SK-N-SH (cell line): ENCODE measurements at regions not wholly inside any gene's neighbourhood (a gene's known extent, or its start where the extent isn't known, plus 50 kb on each side); places are given as distances from the start of the nearest gene placed in this dataset.

Experiments used
- CTCF ChIA-PET: fragments of 300-600, 350-600 bp; formaldehyde crosslinking; extraction: SDS; loops from one replicate; lab custom pipeline; 2021; lab: Yijun Ruan, JAX
- POLR2A ChIA-PET: fragments of 350-600 bp; sonication (Branson Sonifier 250); formaldehyde crosslinking; extraction: SDS; loops from one replicate; lab custom pipeline; 2020; ENCODE audit warnings: antibody characterized with exemption, inconsistent platforms; lab: Yijun Ruan, JAX
- DNase-seq: peaks from one replicate; pipeline ENCODE4 v3.0.0; 2012
- H2AFZ ChIP-seq: fragments of 200-600 bp; sonication (generic); 2 replicates; pipeline ENCODE4 v1.8.1; 2016; ENCODE audit warnings: antibody characterized with exemption, mild to moderate bottlenecking, low read depth
- H3F3A ChIP-seq: fragments of 200-600 bp; sonication (generic); replicated peaks from 2 replicates; pipeline ENCODE3; 2016; ENCODE audit warnings: antibody characterized with exemption, mild to moderate bottlenecking; ENCODE audit not compliant: insufficient read depth
- H3K27ac ChIP-seq, 2 experiments: fragments of 200-500 bp in 1 of 2; fragments of 200-600 bp in 1 of 2; sonication (Bioruptor generic) in 1 of 2; sonication (generic), shearing (Covaris generic) in 1 of 2; 2 replicates each; pipeline versions ENCODE4 v1.5.1 to v1.6.1; 2014 to 2016; ENCODE audit warnings: low read depth in 2 of 2, inconsistent platforms in 1 of 2, low read length in 1 of 2, mild to moderate bottlenecking in 1 of 2, mixed read lengths in 1 of 2
- H3K27me3 ChIP-seq: fragments of 200-600 bp; sonication (generic), shearing (Covaris generic); 2 replicates; pipeline ENCODE4 v1.6.1; 2016; ENCODE audit warnings: mixed run types; ENCODE audit not compliant: insufficient read depth
- H3K36me3 ChIP-seq, 2 experiments: fragments of 200-500 bp in 1 of 2; fragments of 200-600 bp in 1 of 2; sonication (Bioruptor generic) in 1 of 2; sonication (generic) in 1 of 2; replicated peaks in 1 of 2; 2 replicates each; pipeline versions ENCODE3 to v1.5.1; 2014 to 2016; ENCODE audit warnings: low read length in 1 of 2, mild to moderate bottlenecking in 1 of 2; ENCODE audit not compliant: insufficient read depth in 2 of 2, control insufficient read depth in 1 of 2
- H3K4me1 ChIP-seq, 2 experiments: fragments of 200-500 bp in 1 of 2; fragments of 200-600 bp in 1 of 2; sonication (Bioruptor generic) in 1 of 2; sonication (generic), shearing (Covaris generic) in 1 of 2; 2 replicates each; pipeline versions ENCODE4 v1.5.1 to v1.6.1; 2014 to 2016; ENCODE audit warnings: low read depth in 1 of 2, low read length in 1 of 2, mixed run types in 1 of 2; ENCODE audit not compliant: insufficient read depth in 2 of 2, control insufficient read depth in 1 of 2
- H3K4me2 ChIP-seq: fragments of 200-600 bp; sonication (generic), shearing (Covaris generic); 2 replicates; pipeline ENCODE4 v1.6.1; 2017; ENCODE audit warnings: mixed run types
- H3K4me3 ChIP-seq, 2 experiments: fragments of 200-500 bp in 1 of 2; fragments of 200-600 bp in 1 of 2; sonication (Bioruptor generic) in 1 of 2; sonication (generic), shearing (Covaris generic) in 1 of 2; 2 replicates each; pipeline versions ENCODE4 v1.5.1 to v1.8.1; 2014 to 2016; ENCODE audit warnings: low read depth in 2 of 2, inconsistent platforms in 1 of 2, low read length in 1 of 2, mild to moderate bottlenecking in 1 of 2, mixed read lengths in 1 of 2, moderate library complexity in 1 of 2
- H3K79me2 ChIP-seq: fragments of 200-600 bp; sonication (generic); 2 replicates; pipeline ENCODE4 v1.8.1; 2017; ENCODE audit warnings: mild to moderate bottlenecking; ENCODE audit not compliant: insufficient read depth
- H3K9ac ChIP-seq: fragments of 200-600 bp; sonication (generic); 2 replicates; pipeline ENCODE4 v1.6.1; 2017; ENCODE audit warnings: mixed run types
- H3K9me2 ChIP-seq: fragments of 200-600 bp; sonication (generic); 2 replicates; pipeline ENCODE4 v1.6.1; 2017; ENCODE audit warnings: mixed run types
- H3K9me3 ChIP-seq: fragments of 200-600 bp; sonication (generic); 2 replicates; pipeline ENCODE4 v1.6.1; 2017; ENCODE audit warnings: mixed run types, mild to moderate bottlenecking, moderate library complexity
- H4K20me1 ChIP-seq: fragments of 200-600 bp; sonication (generic); 2 replicates; pipeline ENCODE4 v1.6.1; 2017; ENCODE audit warnings: mild to moderate bottlenecking, mixed run types; ENCODE audit not compliant: insufficient read depth
- CHD2 ChIP-seq: fragments of 150-350 bp; IDR thresholded peaks from 2 replicates; pipeline ENCODE4 v1.6.1; 2018; ENCODE audit warnings: low read length; ENCODE audit not compliant: partially characterized antibody
- ELF1 ChIP-seq: IDR thresholded peaks from 2 replicates; pipeline ENCODE4 v1.4.0; 2012
- EP300 ChIP-seq, 2 experiments: IDR thresholded peaks; 2 replicates each; pipeline versions ENCODE4 v1.4.0 to v1.6.1; 2012; ENCODE audit warnings: borderline replicate concordance in 1 of 2, low read depth in 1 of 2, low read length in 1 of 2
- FOSL2 ChIP-seq: IDR thresholded peaks from 2 replicates; pipeline ENCODE4 v1.4.0; 2012; ENCODE audit warnings: low read depth, mild to moderate bottlenecking, moderate library complexity, borderline replicate concordance
- JUND ChIP-seq: IDR thresholded peaks from 2 replicates; pipeline ENCODE4 v1.4.0; 2012
- MEF2A ChIP-seq: IDR thresholded peaks from 2 replicates; pipeline ENCODE4 v1.4.0; 2012; ENCODE audit warnings: low read depth, borderline replicate concordance
- MXI1 ChIP-seq: IDR thresholded peaks from 2 replicates; pipeline ENCODE4 v1.6.1; 2012; ENCODE audit warnings: mild to moderate bottlenecking, low read depth, low read length, improper control_type of control experiment
- NFIC ChIP-seq: IDR thresholded peaks from 2 replicates; pipeline ENCODE4 v1.4.0; 2012; ENCODE audit warnings: borderline replicate concordance
- NRF1 ChIP-seq: IDR thresholded peaks from 2 replicates; pipeline ENCODE4 v1.6.1; 2012; ENCODE audit warnings: low read depth, mild to moderate bottlenecking, low read length
- RAD21 ChIP-seq: IDR thresholded peaks from 2 replicates; pipeline ENCODE4 v1.6.1; 2012; ENCODE audit warnings: mild to moderate bottlenecking, low read length
- RCOR1 ChIP-seq: fragments of 150-350 bp; IDR thresholded peaks from 2 replicates; pipeline ENCODE4 v1.6.1; 2017; ENCODE audit warnings: antibody characterized with exemption, low read length
- SIN3A ChIP-seq: IDR thresholded peaks from 2 replicates; pipeline ENCODE4 v1.6.1; 2012; ENCODE audit warnings: low read depth, mild to moderate bottlenecking, low read length, moderate library complexity, borderline replicate concordance
- TAF1 ChIP-seq: IDR thresholded peaks from 2 replicates; pipeline ENCODE4 v1.6.1; 2012; ENCODE audit warnings: low read depth, mild to moderate bottlenecking, low read length, moderate library complexity, borderline replicate concordance
- TCF12 ChIP-seq: IDR thresholded peaks from 2 replicates; pipeline ENCODE4 v1.4.0; 2012
- YY1 ChIP-seq: IDR thresholded peaks from 2 replicates; pipeline ENCODE4 v1.4.0; 2012; ENCODE audit warnings: low read depth, mild to moderate bottlenecking
- WGBS: methylation state at CpG from one replicate; pipeline ENCODE4 v1.1.6; 2017; ENCODE audit warnings: low lambda C conversion rate; 5-methylcytosine and 5-hydroxymethylcytosine counted together
- TF ChIP-seq, protein P1 (sequence below): IDR thresholded peaks from 2 replicates; pipeline ENCODE4 v1.4.0; 2012; ENCODE audit warnings: low read depth, borderline replicate concordance
- TF ChIP-seq, protein P2 (sequence below): IDR thresholded peaks from 2 replicates; pipeline ENCODE4 v1.6.1; 2012; ENCODE audit warnings: mild to moderate bottlenecking, low read depth, low read length, moderate library complexity
- TF ChIP-seq, protein P3 (sequence below): IDR thresholded peaks from 2 replicates; pipeline ENCODE4 v1.4.0; 2012; ENCODE audit warnings: low read depth, borderline replicate concordance
- TF ChIP-seq, protein P4 (sequence below): fragments of 200-600 bp; sonication (generic); IDR thresholded peaks from 2 replicates; pipeline ENCODE4 v1.6.1; 2017; ENCODE audit warnings: antibody characterized with exemption, mild to moderate bottlenecking, moderate library complexity

DNA sequence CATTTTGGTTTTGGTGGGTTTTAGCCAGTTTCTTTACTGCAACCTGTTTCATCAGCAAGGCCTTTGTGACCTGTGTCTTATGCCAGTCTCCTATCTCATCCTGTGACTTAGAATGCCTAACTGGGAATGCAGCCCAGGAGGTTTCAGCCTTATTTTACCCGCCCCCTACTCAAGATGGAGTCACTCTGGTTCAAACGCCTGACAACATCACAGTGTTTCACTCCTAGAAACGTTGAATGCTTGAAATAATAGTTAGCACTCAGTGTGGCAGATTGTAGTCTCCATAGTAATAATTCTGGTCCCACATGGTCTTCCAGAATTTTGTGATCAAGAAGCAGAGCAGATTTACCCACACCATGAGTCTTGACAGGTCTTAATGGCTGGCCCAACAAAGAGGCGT, 159.0 kb upstream of the TRIB2 start:
- Histone ChIP-seq H3K4me3 (no peak overlapping the region), H3F3A (peaks cover 18% of the 10 kb centered on the region), H3K9ac (no peak overlapping the region), H3K4me1 (peaks cover 7 to 29% of the 10 kb centered on the region in 2 experiments), H3K4me2 (no peak overlapping the region), H4K20me1 (no peaks in the 10 kb centered on the region), H2AFZ (no peak overlapping the region), H3K27me3 (no peaks in the 10 kb centered on the region), H3K36me3 (peaks cover 0 to 2% of the 10 kb centered on the region in 2 experiments), H3K9me2 (no peaks in the 10 kb centered on the region), H3K27ac (no peak overlapping the region), H3K9me3 (no peaks in the 10 kb centered on the region), H3K79me2 (no peaks in the 10 kb centered on the region)
- no peak for TF ChIP-seq EP300 (IDR thresholded peaks at IDR 0.05; ENCODE audit: borderline replicate concordance in 1 of 2, low read depth in 1 of 2, low read length in 1 of 2)
- TF ChIP-seq TAF1: no peak
- TF ChIP-seq, protein P1, sequence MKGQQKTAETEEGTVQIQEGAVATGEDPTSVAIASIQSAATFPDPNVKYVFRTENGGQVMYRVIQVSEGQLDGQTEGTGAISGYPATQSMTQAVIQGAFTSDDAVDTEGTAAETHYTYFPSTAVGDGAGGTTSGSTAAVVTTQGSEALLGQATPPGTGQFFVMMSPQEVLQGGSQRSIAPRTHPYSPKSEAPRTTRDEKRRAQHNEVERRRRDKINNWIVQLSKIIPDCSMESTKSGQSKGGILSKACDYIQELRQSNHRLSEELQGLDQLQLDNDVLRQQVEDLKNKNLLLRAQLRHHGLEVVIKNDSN: no peak
- no peak for TF ChIP-seq NFIC
- TF ChIP-seq FOSL2: no peak
- TF ChIP-seq, protein P2, sequence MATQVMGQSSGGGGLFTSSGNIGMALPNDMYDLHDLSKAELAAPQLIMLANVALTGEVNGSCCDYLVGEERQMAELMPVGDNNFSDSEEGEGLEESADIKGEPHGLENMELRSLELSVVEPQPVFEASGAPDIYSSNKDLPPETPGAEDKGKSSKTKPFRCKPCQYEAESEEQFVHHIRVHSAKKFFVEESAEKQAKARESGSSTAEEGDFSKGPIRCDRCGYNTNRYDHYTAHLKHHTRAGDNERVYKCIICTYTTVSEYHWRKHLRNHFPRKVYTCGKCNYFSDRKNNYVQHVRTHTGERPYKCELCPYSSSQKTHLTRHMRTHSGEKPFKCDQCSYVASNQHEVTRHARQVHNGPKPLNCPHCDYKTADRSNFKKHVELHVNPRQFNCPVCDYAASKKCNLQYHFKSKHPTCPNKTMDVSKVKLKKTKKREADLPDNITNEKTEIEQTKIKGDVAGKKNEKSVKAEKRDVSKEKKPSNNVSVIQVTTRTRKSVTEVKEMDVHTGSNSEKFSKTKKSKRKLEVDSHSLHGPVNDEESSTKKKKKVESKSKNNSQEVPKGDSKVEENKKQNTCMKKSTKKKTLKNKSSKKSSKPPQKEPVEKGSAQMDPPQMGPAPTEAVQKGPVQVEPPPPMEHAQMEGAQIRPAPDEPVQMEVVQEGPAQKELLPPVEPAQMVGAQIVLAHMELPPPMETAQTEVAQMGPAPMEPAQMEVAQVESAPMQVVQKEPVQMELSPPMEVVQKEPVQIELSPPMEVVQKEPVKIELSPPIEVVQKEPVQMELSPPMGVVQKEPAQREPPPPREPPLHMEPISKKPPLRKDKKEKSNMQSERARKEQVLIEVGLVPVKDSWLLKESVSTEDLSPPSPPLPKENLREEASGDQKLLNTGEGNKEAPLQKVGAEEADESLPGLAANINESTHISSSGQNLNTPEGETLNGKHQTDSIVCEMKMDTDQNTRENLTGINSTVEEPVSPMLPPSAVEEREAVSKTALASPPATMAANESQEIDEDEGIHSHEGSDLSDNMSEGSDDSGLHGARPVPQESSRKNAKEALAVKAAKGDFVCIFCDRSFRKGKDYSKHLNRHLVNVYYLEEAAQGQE: no peak
- no peak for TF ChIP-seq RAD21
- no peak for TF ChIP-seq ELF1
- TF ChIP-seq CHD2: no peak
- TF ChIP-seq JUND: no peak
- no peak for TF ChIP-seq TCF12
- no peak for TF ChIP-seq YY1
- TF ChIP-seq, protein P3, sequence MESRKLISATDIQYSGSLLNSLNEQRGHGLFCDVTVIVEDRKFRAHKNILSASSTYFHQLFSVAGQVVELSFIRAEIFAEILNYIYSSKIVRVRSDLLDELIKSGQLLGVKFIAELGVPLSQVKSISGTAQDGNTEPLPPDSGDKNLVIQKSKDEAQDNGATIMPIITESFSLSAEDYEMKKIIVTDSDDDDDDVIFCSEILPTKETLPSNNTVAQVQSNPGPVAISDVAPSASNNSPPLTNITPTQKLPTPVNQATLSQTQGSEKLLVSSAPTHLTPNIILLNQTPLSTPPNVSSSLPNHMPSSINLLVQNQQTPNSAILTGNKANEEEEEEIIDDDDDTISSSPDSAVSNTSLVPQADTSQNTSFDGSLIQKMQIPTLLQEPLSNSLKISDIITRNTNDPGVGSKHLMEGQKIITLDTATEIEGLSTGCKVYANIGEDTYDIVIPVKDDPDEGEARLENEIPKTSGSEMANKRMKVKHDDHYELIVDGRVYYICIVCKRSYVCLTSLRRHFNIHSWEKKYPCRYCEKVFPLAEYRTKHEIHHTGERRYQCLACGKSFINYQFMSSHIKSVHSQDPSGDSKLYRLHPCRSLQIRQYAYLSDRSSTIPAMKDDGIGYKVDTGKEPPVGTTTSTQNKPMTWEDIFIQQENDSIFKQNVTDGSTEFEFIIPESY: no peak
- TF ChIP-seq RCOR1: no peak
- no peak for TF ChIP-seq SIN3A
- no peak for TF ChIP-seq MEF2A
- no peak for TF ChIP-seq MXI1
- no peak for TF ChIP-seq NRF1
- TF ChIP-seq, protein P4, sequence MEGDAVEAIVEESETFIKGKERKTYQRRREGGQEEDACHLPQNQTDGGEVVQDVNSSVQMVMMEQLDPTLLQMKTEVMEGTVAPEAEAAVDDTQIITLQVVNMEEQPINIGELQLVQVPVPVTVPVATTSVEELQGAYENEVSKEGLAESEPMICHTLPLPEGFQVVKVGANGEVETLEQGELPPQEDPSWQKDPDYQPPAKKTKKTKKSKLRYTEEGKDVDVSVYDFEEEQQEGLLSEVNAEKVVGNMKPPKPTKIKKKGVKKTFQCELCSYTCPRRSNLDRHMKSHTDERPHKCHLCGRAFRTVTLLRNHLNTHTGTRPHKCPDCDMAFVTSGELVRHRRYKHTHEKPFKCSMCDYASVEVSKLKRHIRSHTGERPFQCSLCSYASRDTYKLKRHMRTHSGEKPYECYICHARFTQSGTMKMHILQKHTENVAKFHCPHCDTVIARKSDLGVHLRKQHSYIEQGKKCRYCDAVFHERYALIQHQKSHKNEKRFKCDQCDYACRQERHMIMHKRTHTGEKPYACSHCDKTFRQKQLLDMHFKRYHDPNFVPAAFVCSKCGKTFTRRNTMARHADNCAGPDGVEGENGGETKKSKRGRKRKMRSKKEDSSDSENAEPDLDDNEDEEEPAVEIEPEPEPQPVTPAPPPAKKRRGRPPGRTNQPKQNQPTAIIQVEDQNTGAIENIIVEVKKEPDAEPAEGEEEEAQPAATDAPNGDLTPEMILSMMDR: no peak
- DNase-seq: no peak
- ChIA-PET CTCF (interaction anchor here (1.8 kb wide), 1 partner anchor 449 kb away, joined by 5 read pairs; no protein-coding TSS in a partner anchor), POLR2A (no interaction called here)
- WGBS: 86% methylated on average over 4 of the region's 4 CpGs
